H1 (cell line): ENCODE measurements at regions not wholly inside any gene's neighbourhood (a gene's known extent, or its start where the extent isn't known, plus 50 kb on each side); places are given as distances from the start of the nearest gene placed in this dataset.

Experiments
- SIN3A ChIP-seq, 2 experiments: IDR thresholded peaks in 1 of 2; conservative IDR thresholded peaks in 1 of 2; 2 replicates each; pipeline ENCODE4 v1.6.1; 2011 to 2012; ENCODE audit warnings: low read length in 2 of 2, improper control_type of control experiment in 1 of 2, low read depth in 1 of 2, mild to moderate bottlenecking in 1 of 2
- TAF7 ChIP-seq: optimal IDR thresholded peaks from 2 replicates; pipeline ENCODE3; 2011; ENCODE audit warnings: low read depth, mild to moderate bottlenecking, inconsistent platforms, low read length, moderate library complexity, borderline replicate concordance

- TF ChIP-seq SIN3A (conservative IDR thresholded peaks at IDR 0.05 in 1 of 2, IDR thresholded peaks at IDR 0.05 in 1 of 2; ENCODE audit: low read depth in 1 of 2, low read length in 2 of 2) = no peak
- TF ChIP-seq TAF7 = no peak
Observed at GRCh38 chr6:156707818-156708217, 69.4 kb upstream of the ARID1B start (continued).
